ENCODE measurements at regions not wholly inside any gene's neighbourhood (a gene's known extent, or its start where the extent isn't known, plus 50 kb on each side); places are given as distances from the start of the nearest gene placed in this dataset.
"Not testable (repeated sequence)": the region's sequence is repeated elsewhere in the genome, so short reads cannot be mapped to it uniquely, and the experiment has no call there.

GRCh38 chr9:97787551-97787950 lies 65.5 kb upstream of the FOXE1 start:
- no peak for DNase-seq (ENCODE audit: low spot score)
- Mint-ChIP-seq H3K36me3 (ENCODE audit: low read depth) (no peaks in the 10 kb centered on the region), H3K4me1 (ENCODE audit: low read depth) (no peaks in the 10 kb centered on the region), H3K9me3 (no peaks in the 10 kb centered on the region), H3K27me3 (ENCODE audit: low read depth) (peaks cover 7% of the 10 kb centered on the region), H3K27ac (no peak overlapping the region), H3K4me3 (no peak overlapping the region)

- Mint-ChIP-seq H3K9me3 (no peaks in the 10 kb centered on the region), H3K36me3 (ENCODE audit: low read depth) (no peaks in the 10 kb centered on the region), H3K4me3 (no peak overlapping the region), H3K27me3 (ENCODE audit: low read depth) (peaks cover 7% of the 10 kb centered on the region), H3K4me1 (ENCODE audit: low read depth) (no peaks in the 10 kb centered on the region), H3K27ac (no peak overlapping the region)
- DNase-seq (ENCODE audit: low spot score), result no peak
Measured at GRCh38 chr9:97788763-97789663, 64.0 kb upstream of the FOXE1 start.

GRCh38 chr9:97790542-97790941 lies 62.5 kb upstream of the FOXE1 start:
- peaks cover 7% of the 10 kb centered on the region for H3K27me3 Mint-ChIP-seq (ENCODE audit: low read depth)
- no peak overlapping the region for H3K4me3 Mint-ChIP-seq
- no peak for DNase-seq (ENCODE audit: low spot score)
- no peaks in the 10 kb centered on the region for H3K9me3 Mint-ChIP-seq
- H3K36me3 Mint-ChIP-seq (ENCODE audit: low read depth), result no peaks in the 10 kb centered on the region
- H3K4me1 Mint-ChIP-seq (ENCODE audit: low read depth), result no peaks in the 10 kb centered on the region
- no peak overlapping the region for H3K27ac Mint-ChIP-seq

GRCh38 chr9:97791542-97791941 lies 61.5 kb upstream of the FOXE1 start:
- no peaks in the 10 kb centered on the region for H3K36me3 Mint-ChIP-seq (ENCODE audit: low read depth)
- H3K4me1 Mint-ChIP-seq (ENCODE audit: low read depth), result no peaks in the 10 kb centered on the region

GRCh38 chr9:97793067-97793466 lies 60.0 kb upstream of the FOXE1 start:
- no peak overlapping the region for H3K27ac Mint-ChIP-seq
- DNase-seq (ENCODE audit: low spot score), result no peak
- H3K4me3 Mint-ChIP-seq, result no peak overlapping the region
- H3K4me1 Mint-ChIP-seq (ENCODE audit: low read depth), result no peaks in the 10 kb centered on the region
- H3K9me3 Mint-ChIP-seq, result no peaks in the 10 kb centered on the region
- H3K36me3 Mint-ChIP-seq (ENCODE audit: low read depth), result no peaks in the 10 kb centered on the region
- peaks cover under 1% of the 10 kb centered on the region for H3K27me3 Mint-ChIP-seq (ENCODE audit: low read depth)

More at GRCh38 chr9:97791542-97791941, 61.5 kb upstream of the FOXE1 start:
- H3K27me3 Mint-ChIP-seq (ENCODE audit: low read depth), result peaks cover 7% of the 10 kb centered on the region
- H3K27ac Mint-ChIP-seq, result no peak overlapping the region
- no peak for DNase-seq (ENCODE audit: low spot score)
- no peak overlapping the region for H3K4me3 Mint-ChIP-seq
- H3K9me3 Mint-ChIP-seq, result no peaks in the 10 kb centered on the region

- Mint-ChIP-seq H3K27ac (no peak overlapping the region), H3K27me3 (ENCODE audit: low read depth) (no peaks in the 10 kb centered on the region), H3K36me3 (ENCODE audit: low read depth) (no peaks in the 10 kb centered on the region), H3K4me1 (ENCODE audit: low read depth) (no peaks in the 10 kb centered on the region), H3K4me3 (no peak overlapping the region), H3K9me3 (no peaks in the 10 kb centered on the region)
- no peak for DNase-seq (ENCODE audit: low spot score)
Measured at GRCh38 chr9:97794666-97795065, 58.4 kb upstream of the FOXE1 start.

GRCh38 chr9:97796176-97796575 lies 56.9 kb upstream of the FOXE1 start:
- DNase-seq (ENCODE audit: low spot score); H3K4me1 Mint-ChIP-seq (ENCODE audit: low read depth); H3K27me3 Mint-ChIP-seq (ENCODE audit: low read depth); H3K27ac Mint-ChIP-seq; H3K4me3 Mint-ChIP-seq; H3K9me3 Mint-ChIP-seq; H3K36me3 Mint-ChIP-seq (ENCODE audit: low read depth): not testable (repeated sequence)

GRCh38 chr9:97801180-97801579 lies 51.8 kb upstream of the FOXE1 start:
- Mint-ChIP-seq H3K36me3 (ENCODE audit: low read depth) (no peaks in the 10 kb centered on the region), H3K27me3 (ENCODE audit: low read depth) (peaks cover 19% of the 10 kb centered on the region), H3K27ac (no peak overlapping the region), H3K4me3 (no peak overlapping the region), H3K9me3 (no peaks in the 10 kb centered on the region), H3K4me1 (ENCODE audit: low read depth) (peaks cover 5% of the 10 kb centered on the region)
- DNase-seq (ENCODE audit: low spot score), result no peak

- Mint-ChIP-seq H3K36me3 (ENCODE audit: low read depth) (no peaks in the 10 kb centered on the region), H3K4me3 (peak overlapping the region; percentile 80), H3K4me1 (ENCODE audit: low read depth) (peaks cover 5% of the 10 kb centered on the region), H3K27me3 (ENCODE audit: low read depth) (peaks cover 25% of the 10 kb centered on the region), H3K27ac (no peak overlapping the region), H3K9me3 (no peaks in the 10 kb centered on the region)
- no peak for DNase-seq (ENCODE audit: low spot score)
Measured at GRCh38 chr9:97802276-97802675, 50.8 kb upstream of the FOXE1 start.

- H3K27me3 Mint-ChIP-seq (ENCODE audit: low read depth), result peaks cover 28% of the 10 kb centered on the region
- H3K27ac Mint-ChIP-seq, result peak overlapping the region; percentile 79
- H3K36me3 Mint-ChIP-seq (ENCODE audit: low read depth), result no peaks in the 10 kb centered on the region
- peak; percentile 64 for DNase-seq (ENCODE audit: low spot score)
- H3K4me3 Mint-ChIP-seq, result peak overlapping the region; percentile 80
- H3K9me3 Mint-ChIP-seq, result no peaks in the 10 kb centered on the region
- H3K4me1 Mint-ChIP-seq (ENCODE audit: low read depth), result peaks cover 5% of the 10 kb centered on the region
Measured at GRCh38 chr9:97803167-97804058, 49.6 kb upstream of the FOXE1 start.
